ENCODE measurements at regions not wholly inside any gene's neighbourhood (a gene's known extent, or its start where the extent isn't known, plus 50 kb on each side); places are given as distances from the start of the nearest gene placed in this dataset.
A peak's percentile ranks its signal among the peaks of the same experiment; 100 is the strongest.

GRCh38 chr1:96360036-96360795 lies 361.4 kb upstream of the PTBP2 start:
- no peak for DNase-seq (ENCODE audit: low read depth)
- TF ChIP-seq CTCF (IDR thresholded peaks at IDR 0.05; ENCODE audit: insufficient read depth, low read depth, low read length) = no peak
- no peak overlapping the region for H3K4me3 ChIP-seq (ENCODE audit: low read depth, low read length)

- H3K4me3 ChIP-seq (ENCODE audit: low read depth, low read length) = no peak overlapping the region
- TF ChIP-seq CTCF (IDR thresholded peaks at IDR 0.05; ENCODE audit: insufficient read depth, low read depth, low read length) = no peak
- DNase-seq (ENCODE audit: low read depth) = no peak
Observed at GRCh38 chr1:96361271-96361856, 360.2 kb upstream of the PTBP2 start.

- no peak for DNase-seq (ENCODE audit: low read depth)
- TF ChIP-seq CTCF (IDR thresholded peaks at IDR 0.05; ENCODE audit: insufficient read depth, low read depth, low read length) = no peak
- no peak overlapping the region for H3K4me3 ChIP-seq (ENCODE audit: low read depth, low read length)
Observed at GRCh38 chr1:96361961-96362360, 359.6 kb upstream of the PTBP2 start.

DNA sequence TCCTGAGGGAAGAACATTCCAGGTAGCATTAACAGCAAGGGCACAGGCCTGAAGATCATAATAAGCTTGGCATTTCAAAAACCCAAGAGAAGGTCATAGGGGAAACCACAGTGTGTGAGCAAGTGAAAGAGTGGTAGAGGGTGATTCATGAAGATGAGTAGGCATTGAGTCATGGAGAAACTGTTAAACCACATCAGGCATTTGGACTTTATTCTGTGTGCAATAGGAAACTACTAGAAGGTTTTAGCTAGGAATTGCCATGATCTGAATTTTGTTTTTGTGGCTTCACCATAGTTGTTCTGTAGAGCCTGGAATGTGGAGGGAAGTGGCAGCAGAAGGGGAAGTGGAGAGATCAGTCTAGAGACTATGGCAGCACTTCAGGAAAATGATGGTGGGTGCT lies 359.0 kb upstream of the PTBP2 start:
- TF ChIP-seq CTCF (IDR thresholded peaks at IDR 0.05; ENCODE audit: insufficient read depth, low read depth, low read length) = no peak
- H3K4me3 ChIP-seq (ENCODE audit: low read depth, low read length) = no peak overlapping the region

GRCh38 chr1:96363826-96364225 lies 357.8 kb upstream of the PTBP2 start:
- no peak for DNase-seq (ENCODE audit: low read depth)
- no peak overlapping the region for H3K4me3 ChIP-seq (ENCODE audit: low read depth, low read length)
- TF ChIP-seq CTCF (IDR thresholded peaks at IDR 0.05; ENCODE audit: insufficient read depth, low read depth, low read length) = no peak

More for the DNA sequence above, 359.0 kb upstream of the PTBP2 start:
- peak; percentile 95 for DNase-seq (ENCODE audit: low read depth)

- H3K4me3 ChIP-seq (ENCODE audit: low read depth, low read length) = no peak overlapping the region
- TF ChIP-seq CTCF (IDR thresholded peaks at IDR 0.05; ENCODE audit: insufficient read depth, low read depth, low read length) = no peak
- peak; percentile 73 for DNase-seq (ENCODE audit: low read depth)
Observed at GRCh38 chr1:96364576-96364975, 357.0 kb upstream of the PTBP2 start.
